Neural cell (in vitro differentiated cells): ENCODE measurements at regions not wholly inside any gene's neighbourhood (a gene's known extent, or its start where the extent isn't known, plus 50 kb on each side); places are given as distances from the start of the nearest gene placed in this dataset.

Experiments used
- H2AFZ ChIP-seq: fragments of 200-600, 300-800 bp; sonication (generic), shearing (Covaris generic); 2 replicates; pipeline ENCODE4 v1.6.0; 2014; ENCODE audit warnings: low read depth, mild to moderate bottlenecking, antibody characterized with exemption, low read length, moderate library complexity
- H3F3A ChIP-seq: fragments of 200-600 bp; shearing (Covaris generic); 2 replicates; pipeline ENCODE4 v1.6.1; 2016; ENCODE audit warnings: mild to moderate bottlenecking, moderate library complexity, mixed read lengths, antibody characterized with exemption, low read length; ENCODE audit not compliant: insufficient read depth, poor library complexity, severe bottlenecking
- H3K27ac ChIP-seq: fragments of 200-600, 300-800 bp; sonication (generic), shearing (Covaris generic); 2 replicates; pipeline ENCODE4 v1.5.1; 2014; ENCODE audit warnings: mild to moderate bottlenecking, low read length, moderate library complexity
- H3K27me3 ChIP-seq: fragments of 300-800, 200-600 bp; sonication (generic), shearing (Covaris generic); 2 replicates; pipeline ENCODE4 v1.6.0; 2014; ENCODE audit warnings: mild to moderate bottlenecking, low read depth, low read length, moderate library complexity; ENCODE audit not compliant: insufficient read depth
- H3K36me3 ChIP-seq: fragments of 300-800, 200-600 bp; sonication (generic), shearing (Covaris generic); 2 replicates; pipeline ENCODE4 v1.5.1; 2014; ENCODE audit warnings: mild to moderate bottlenecking, antibody characterized with exemption, low read length, moderate library complexity; ENCODE audit not compliant: insufficient read depth
- H3K4me2 ChIP-seq: fragments of 300-800, 200-600 bp; sonication (generic), shearing (Covaris generic); 2 replicates; pipeline ENCODE4 v1.6.0; 2014; ENCODE audit warnings: mild to moderate bottlenecking, low read length
- H3K4me3 ChIP-seq: fragments of 300-800, 200-600 bp; sonication (generic), shearing (Covaris generic); 2 replicates; pipeline ENCODE4 v1.5.1; 2014; ENCODE audit warnings: mild to moderate bottlenecking, low read length, moderate library complexity
- H3K79me2 ChIP-seq: fragments of 200-600 bp; shearing (Covaris generic); replicated peaks from 2 replicates; pipeline ENCODE4 v1.6.0; 2014; ENCODE audit warnings: mild to moderate bottlenecking, low read length, moderate library complexity; ENCODE audit not compliant: insufficient read depth
- H3K9ac ChIP-seq: fragments of 300-800, 200-600 bp; sonication (generic), shearing (Covaris generic); 2 replicates; pipeline ENCODE4 v1.6.1; 2016; ENCODE audit warnings: mild to moderate bottlenecking, low read length, mixed read lengths
- H3K9me2 ChIP-seq: fragments of 200-600 bp; shearing (Covaris generic); 2 replicates; pipeline ENCODE4 v1.6.1; 2016; ENCODE audit warnings: mild to moderate bottlenecking, low read length, mixed read lengths; ENCODE audit not compliant: insufficient read depth
- H3K9me3 ChIP-seq: fragments of 200-600, 300-800 bp; sonication (generic), shearing (Covaris generic); 2 replicates; pipeline ENCODE4 v1.6.1; 2016; ENCODE audit warnings: mild to moderate bottlenecking, mixed run types, low read length, moderate library complexity, mixed read lengths
- H4K20me1 ChIP-seq: fragments of 200-600 bp; shearing (Covaris generic); 2 replicates; pipeline ENCODE4 v1.6.1; 2016; ENCODE audit warnings: mild to moderate bottlenecking, mixed run types; ENCODE audit not compliant: insufficient read depth
- MXI1 ChIP-seq: fragments of 450-650 bp; conservative IDR thresholded peaks from 2 replicates; pipeline ENCODE4 v1.6.1; 2014; ENCODE audit warnings: antibody characterized with exemption, mild to moderate bottlenecking; ENCODE audit not compliant: poor library complexity, severe bottlenecking
- POLR2AphosphoS5 ChIP-seq: IDR thresholded peaks from 2 replicates; pipeline ENCODE4 v1.6.1; 2012
- RAD21 ChIP-seq: fragments of 450-650 bp; conservative IDR thresholded peaks from 2 replicates; pipeline ENCODE4 v1.6.1; 2014; ENCODE audit warnings: antibody characterized with exemption, mild to moderate bottlenecking, moderate library complexity
- TAF1 ChIP-seq: IDR thresholded peaks from 2 replicates; pipeline ENCODE4 v1.6.1; 2012; ENCODE audit warnings: low read depth
- TF ChIP-seq, protein P1 (sequence below): IDR thresholded peaks from 2 replicates; pipeline ENCODE4 v1.6.1; 2012; ENCODE audit warnings: borderline replicate concordance

DNA sequence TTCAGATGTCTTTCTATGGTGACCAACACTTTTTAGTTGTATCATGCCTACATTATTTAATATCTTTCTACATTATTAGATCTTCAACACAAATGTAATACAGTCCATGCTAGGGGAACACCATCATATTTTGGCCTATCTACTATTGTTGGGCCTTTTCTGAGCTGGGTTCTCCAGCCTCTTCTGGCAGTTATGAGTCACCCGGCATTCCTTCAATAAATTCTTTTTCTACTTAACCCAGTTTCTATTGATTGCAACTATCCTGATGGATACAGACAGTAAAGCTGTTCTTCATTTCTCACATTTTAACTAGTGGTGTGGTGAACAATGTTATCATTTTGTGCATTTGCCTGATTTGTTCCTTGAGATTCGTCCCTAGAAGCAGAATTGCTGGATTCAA is 529.3 kb downstream of the BNC2 start:
- Histone ChIP-seq H3K27ac (no peak overlapping the region), H3K4me3 (no peak overlapping the region), H3K9me3 (no peaks in the 10 kb centered on the region), H3K79me2 (no peaks in the 10 kb centered on the region), H3K36me3 (no peaks in the 10 kb centered on the region), H4K20me1 (no peaks in the 10 kb centered on the region), H3K9ac (no peak overlapping the region), H2AFZ (no peak overlapping the region), H3F3A (no peaks in the 10 kb centered on the region), H3K9me2 (no peaks in the 10 kb centered on the region), H3K4me2 (no peak overlapping the region), H3K27me3 (no peaks in the 10 kb centered on the region)
- TF ChIP-seq, protein P1, sequence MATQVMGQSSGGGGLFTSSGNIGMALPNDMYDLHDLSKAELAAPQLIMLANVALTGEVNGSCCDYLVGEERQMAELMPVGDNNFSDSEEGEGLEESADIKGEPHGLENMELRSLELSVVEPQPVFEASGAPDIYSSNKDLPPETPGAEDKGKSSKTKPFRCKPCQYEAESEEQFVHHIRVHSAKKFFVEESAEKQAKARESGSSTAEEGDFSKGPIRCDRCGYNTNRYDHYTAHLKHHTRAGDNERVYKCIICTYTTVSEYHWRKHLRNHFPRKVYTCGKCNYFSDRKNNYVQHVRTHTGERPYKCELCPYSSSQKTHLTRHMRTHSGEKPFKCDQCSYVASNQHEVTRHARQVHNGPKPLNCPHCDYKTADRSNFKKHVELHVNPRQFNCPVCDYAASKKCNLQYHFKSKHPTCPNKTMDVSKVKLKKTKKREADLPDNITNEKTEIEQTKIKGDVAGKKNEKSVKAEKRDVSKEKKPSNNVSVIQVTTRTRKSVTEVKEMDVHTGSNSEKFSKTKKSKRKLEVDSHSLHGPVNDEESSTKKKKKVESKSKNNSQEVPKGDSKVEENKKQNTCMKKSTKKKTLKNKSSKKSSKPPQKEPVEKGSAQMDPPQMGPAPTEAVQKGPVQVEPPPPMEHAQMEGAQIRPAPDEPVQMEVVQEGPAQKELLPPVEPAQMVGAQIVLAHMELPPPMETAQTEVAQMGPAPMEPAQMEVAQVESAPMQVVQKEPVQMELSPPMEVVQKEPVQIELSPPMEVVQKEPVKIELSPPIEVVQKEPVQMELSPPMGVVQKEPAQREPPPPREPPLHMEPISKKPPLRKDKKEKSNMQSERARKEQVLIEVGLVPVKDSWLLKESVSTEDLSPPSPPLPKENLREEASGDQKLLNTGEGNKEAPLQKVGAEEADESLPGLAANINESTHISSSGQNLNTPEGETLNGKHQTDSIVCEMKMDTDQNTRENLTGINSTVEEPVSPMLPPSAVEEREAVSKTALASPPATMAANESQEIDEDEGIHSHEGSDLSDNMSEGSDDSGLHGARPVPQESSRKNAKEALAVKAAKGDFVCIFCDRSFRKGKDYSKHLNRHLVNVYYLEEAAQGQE = no peak
- TF ChIP-seq POLR2AphosphoS5 (no peak), MXI1 (no peak)

- Histone ChIP-seq H4K20me1 (no peaks in the 10 kb centered on the region), H3K36me3 (no peaks in the 10 kb centered on the region), H3K79me2 (no peaks in the 10 kb centered on the region), H3K4me3 (no peak overlapping the region), H3K27ac (no peak overlapping the region), H3K9me2 (no peaks in the 10 kb centered on the region), H3K27me3 (no peaks in the 10 kb centered on the region), H3K9me3 (no peaks in the 10 kb centered on the region), H3F3A (no peaks in the 10 kb centered on the region), H3K4me2 (no peak overlapping the region), H2AFZ (no peak overlapping the region), H3K9ac (no peak overlapping the region)
- TF ChIP-seq, protein P1 = no peak
- TF ChIP-seq TAF1 = no peak
- TF ChIP-seq MXI1 = no peak
- no peak for TF ChIP-seq RAD21
- TF ChIP-seq POLR2AphosphoS5 = no peak
Measured at GRCh38 chr9:16342246-16343020, 528.0 kb downstream of the BNC2 start.
